Ramos (cell line): ENCODE measurements at regions not wholly inside any gene's neighbourhood (a gene's known extent, or its start where the extent isn't known, plus 50 kb on each side); places are given as distances from the start of the nearest gene placed in this dataset.

Experiments used
- in situ Hi-C: fragments of 300-500 bp; cut with MboI; formaldehyde crosslinking; loops from one replicate; pipeline ENCODE4 v1.14.3; 2022; ENCODE audit warnings: low sequenced_read_pairs; ENCODE audit not compliant: unreplicated experiment

- in situ Hi-C loops = no loop called here
Observed at GRCh38 chr10:3692387-3692999, 92.5 kb downstream of the KLF6 start.

DNA sequence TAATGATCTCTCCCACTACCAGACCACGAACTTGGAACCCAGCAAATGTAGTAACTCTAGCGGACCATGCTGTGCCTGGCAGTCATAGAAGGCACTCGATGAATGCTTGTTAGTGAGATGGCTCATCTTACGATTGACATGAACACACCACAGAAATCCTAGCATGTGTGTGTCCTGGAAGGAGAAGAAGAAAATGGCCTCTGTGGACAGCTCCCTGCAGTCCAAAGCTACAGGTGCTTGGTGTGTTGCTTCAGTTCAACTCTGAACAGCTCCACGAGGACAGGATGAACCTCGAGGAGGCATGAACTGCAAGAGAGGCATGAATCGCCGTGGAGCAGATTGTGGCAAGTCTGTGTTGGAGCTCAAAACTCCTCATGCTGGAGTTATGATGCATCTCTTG, 93.5 kb downstream of the KLF6 start:
- in situ Hi-C loops = no loop called here

- in situ Hi-C loops = no loop called here
Observed at GRCh38 chr10:3689871-3690510, 95.0 kb downstream of the KLF6 start.

GRCh38 chr10:3687510-3688081, 97.4 kb downstream of the KLF6 start:
- in situ Hi-C loops = no loop called here

DNA sequence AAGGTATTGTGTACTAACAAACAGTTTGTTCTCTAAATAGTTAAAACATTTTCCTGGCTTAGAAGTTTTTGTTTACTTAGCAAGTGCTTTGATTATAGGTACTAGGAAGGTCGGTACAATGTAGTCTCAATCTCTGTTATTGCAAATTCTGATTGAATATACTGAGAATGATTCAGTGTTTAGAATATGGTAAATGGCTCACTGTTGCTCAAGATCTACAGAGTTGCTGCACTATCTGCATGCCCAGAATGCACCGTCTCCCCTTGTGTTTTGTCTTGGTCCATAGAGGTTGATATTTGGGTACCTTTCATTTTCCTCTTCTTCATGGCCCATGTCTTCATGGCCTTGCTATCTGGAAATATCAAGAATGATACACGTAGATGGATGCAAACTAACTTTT, 99.6 kb downstream of the KLF6 start:
- in situ Hi-C loops = no loop called here

GRCh38 chr10:3684891-3685290, 100.1 kb downstream of the KLF6 start:
- in situ Hi-C loops = no loop called here

DNA sequence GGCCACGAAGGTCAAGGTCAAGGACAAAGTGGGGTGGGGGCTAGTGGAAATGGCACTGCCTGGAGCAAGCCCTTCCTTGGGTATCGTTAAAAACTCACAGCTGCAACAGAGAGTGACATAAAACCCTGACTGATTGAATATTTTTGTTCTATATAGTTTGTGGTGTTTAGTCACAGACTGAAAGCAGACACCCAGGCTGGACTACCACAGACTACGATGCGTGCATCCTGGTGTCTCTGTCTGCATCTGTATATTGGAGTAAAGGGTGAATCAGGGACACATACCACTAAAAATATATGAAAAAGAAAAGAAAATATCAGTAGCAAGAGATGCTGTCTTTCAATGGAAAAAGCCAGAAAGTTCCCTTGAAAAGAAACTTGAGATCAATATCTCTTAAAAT, 101.4 kb downstream of the KLF6 start:
- in situ Hi-C loops = no loop called here

- in situ Hi-C loops = no loop called here
Observed at GRCh38 chr10:3682745-3683144, 102.3 kb downstream of the KLF6 start.

DNA sequence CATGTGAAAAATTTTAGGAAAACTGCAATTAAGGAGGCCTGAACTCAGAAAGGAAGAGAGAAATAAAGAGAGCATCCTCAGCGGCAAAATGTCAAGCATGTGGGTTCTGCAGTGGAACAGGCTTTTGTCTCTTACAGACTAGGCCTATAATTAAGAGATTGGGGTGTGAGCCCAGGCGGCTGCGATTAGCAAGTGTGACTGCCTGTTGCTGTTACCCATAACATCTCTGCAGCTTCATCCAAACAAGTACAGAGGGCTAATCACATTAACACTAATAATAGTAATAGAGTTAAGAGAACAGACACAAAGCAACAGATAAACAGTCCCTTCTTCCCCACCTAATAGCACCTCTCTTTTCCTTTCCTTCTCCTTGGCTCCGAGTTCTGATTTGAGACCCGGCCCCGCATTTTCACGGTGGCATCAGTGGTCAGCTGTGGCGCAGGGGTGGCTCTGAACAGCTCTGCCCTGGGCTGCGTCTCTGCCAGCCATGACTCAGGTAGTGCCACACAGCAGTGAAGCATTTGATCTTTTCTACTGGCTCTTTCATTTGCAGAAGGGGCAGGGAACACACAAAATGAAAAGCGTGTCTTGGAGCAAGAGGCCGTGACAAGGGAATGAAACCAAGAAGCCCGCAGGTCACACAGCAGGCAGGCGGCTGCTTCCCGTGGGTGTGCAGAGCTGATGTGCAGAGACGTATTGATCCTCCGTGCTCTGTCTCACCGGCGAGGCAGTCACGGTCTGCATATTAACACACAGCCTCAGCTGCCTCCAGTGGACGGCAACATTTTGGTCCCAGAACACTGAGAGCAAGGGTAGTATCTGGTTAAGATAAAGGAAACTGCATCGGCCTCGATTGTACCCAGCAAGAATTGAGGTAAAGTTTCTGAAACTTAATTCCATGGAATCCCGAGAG, 103.1 kb downstream of the KLF6 start:
- in situ Hi-C loops = no loop called here

GRCh38 chr10:3679950-3680629, 104.9 kb downstream of the KLF6 start:
- in situ Hi-C loops = no loop called here

DNA sequence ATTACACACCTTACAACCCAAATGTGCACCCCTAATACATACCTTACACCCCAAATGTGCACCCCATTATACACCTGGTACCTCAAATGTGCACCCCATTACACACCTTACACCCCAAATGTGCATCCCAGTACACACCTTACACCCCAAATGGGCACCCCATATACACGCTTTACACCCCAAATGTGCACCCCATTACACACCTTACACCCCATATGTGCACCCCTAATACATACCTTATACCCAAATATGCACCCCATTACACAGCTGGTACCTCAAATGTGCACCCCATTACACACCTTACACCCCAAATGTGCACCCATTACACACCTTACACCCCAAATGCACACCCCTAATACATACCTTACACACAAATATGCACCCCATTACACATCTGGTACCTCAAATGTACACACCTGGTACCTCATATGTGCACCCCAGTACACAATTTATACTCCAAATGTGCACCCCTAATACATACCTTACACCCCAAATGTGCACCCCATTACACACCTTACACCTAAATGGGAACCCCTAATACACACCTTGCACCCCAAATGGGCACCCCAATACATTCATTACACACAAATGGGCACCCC, 106.3 kb downstream of the KLF6 start:
- in situ Hi-C loops = no loop called here

DNA sequence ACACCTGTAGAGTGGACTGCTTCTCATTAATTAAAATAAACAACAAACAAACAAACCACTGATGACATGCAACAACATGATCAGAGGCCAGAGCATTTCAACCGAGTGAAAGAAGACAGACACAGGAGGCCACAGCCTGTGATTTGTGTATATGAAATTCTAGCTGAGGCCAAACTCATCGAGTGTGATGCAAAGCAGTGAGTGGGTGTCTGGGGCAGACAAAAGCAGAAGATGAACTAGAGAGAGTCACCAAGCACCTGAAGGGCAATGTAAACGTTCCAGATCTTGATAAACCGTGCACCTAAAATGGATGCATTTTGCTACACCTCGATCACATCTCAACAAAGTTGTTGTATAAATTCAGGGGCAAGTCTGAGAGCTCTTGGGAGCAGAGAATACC, 108.4 kb downstream of the KLF6 start:
- in situ Hi-C loops = no loop called here

GRCh38 chr10:3672220-3672619, 112.8 kb downstream of the KLF6 start:
- in situ Hi-C loops = no loop called here

GRCh38 chr10:3671386-3671955, 113.5 kb downstream of the KLF6 start:
- in situ Hi-C loops = no loop called here

DNA sequence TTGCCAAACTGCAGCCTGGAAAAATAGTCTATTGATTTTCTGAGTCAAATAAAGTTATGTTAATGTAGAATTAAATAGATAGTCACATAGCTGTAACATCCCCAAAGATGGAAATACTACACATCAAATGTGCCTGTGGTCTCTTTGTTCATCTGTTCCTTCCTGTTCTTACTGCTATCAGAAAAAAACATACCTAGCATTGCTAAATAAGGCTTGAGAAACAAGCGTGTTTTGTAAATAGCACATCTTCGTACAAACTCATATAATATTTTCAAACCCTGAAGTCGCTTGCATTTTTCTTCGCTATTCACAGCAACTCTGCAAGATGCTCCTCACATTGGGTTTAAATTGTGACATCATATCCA, 116.1 kb downstream of the KLF6 start:
- in situ Hi-C loops = no loop called here

DNA sequence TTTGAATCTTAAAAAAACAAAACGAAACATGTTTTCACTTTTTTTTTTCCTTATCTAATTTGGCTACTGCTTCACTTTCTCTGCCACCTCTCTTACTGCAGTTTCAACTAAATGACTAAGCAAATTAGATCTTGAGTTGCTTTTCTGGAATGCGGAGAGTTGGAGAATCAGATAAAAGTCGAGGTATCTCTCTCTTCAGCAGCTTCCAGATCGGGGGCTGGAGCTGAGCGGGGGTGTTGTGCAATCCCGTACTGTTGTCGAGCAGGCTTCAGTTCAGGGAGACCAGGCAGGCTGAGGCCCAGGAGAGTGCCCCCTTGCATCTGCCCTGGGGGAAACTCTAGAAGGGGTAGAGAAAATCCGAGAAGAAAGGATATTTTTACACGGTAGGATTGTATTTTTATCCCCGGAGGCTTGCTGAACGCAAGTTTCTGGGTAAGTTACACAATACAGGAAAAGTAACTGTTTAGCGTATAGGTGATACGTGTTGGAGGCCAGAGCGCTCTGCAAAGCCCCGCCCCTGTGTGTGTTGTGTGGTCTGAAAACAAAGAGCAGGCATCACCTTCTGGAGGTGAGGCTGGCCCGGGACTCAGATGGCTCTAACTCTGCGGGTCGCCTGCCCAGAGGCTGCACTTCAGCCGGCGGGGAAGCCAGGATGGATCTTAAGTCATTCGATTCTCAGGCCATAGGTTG, 116.6 kb downstream of the KLF6 start:
- in situ Hi-C loops = no loop called here

- in situ Hi-C loops = no loop called here
Observed at GRCh38 chr10:3666525-3667302, 118.3 kb downstream of the KLF6 start.

GRCh38 chr10:3665316-3665908, 119.6 kb downstream of the KLF6 start:
- in situ Hi-C loops = no loop called here
